ENCODE measurements at regions not wholly inside any gene's neighbourhood (a gene's known extent, or its start where the extent isn't known, plus 50 kb on each side); places are given as distances from the start of the nearest gene placed in this dataset.

DNA sequence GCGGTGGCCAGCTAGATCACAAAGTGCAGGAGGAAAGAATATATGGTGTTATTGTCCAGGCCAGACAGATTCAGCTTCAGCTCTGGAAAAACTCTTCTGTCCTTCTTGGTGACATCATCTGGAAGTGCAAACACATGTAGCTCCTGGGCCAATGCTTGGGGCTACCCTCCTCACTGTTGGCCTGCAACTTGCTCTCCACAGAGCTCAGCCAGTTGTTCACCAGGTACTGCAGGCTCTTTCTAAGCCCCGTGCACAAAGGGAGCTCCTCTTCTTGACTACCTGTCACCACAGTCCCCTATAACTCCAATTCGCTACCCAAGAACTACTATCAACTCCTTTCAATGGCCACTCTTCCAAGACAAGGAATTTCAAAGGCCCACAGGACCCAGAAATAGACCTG, 1175.9 kb upstream of the CDH9 start:
- FAIRE-seq = no peak

DNA sequence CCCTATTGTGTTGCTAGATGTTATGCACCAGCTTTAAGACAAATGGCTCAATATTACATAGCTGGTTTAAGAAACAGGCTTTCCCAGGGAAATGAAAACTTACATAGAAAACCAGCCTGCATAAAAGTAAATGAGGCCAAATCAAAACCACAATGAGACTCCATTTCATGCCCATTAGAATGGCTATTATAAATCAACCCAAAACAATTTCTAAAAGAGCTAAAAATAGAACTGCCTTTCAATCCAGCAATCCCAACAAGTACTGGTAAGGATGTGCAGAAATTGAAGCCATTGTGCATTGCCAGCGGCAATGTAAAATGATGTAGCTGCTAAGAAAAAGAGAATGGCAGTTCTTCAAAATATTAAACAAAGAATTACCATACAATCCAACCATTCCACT, 1170.0 kb upstream of the CDH9 start:
- no peak for FAIRE-seq

DNA sequence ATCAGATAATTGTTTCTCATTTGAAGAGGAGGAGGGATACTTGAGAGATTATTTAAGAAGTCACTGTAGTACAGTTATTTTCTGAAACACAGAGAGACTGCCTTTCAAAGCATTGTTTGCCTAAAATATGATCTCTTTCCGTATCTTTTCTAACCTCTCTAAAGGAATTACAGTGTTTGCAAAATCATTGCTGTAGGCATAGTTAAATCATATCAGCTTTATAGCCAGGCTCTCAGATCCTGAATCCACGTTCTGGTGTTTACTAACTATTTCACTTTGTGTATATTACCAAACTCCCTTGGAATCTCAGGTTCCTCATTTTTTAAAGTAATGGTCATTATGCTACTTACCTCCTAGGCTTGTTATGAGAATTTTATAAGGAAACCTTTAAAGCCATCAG, 1151.6 kb upstream of the CDH9 start:
- FAIRE-seq = no peak

DNA sequence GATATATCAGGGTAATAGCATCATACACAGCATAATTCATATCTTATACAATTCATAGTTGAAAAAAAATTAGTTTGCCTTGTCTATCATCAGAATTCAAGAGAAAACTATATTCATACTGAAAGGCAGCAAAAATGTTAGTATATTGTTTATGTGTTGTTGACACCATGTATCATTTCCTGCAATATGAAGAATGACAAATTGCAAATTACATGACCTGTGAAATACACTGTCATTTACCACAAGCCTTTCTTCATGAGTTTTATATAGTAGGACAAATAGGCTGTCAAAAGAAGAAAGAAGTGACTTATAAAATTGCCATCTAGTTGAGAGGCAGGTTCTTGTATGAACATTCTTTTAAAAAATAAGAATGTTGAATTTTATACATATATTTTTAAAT, 1136.3 kb upstream of the CDH9 start:
- FAIRE-seq = no peak

DNA sequence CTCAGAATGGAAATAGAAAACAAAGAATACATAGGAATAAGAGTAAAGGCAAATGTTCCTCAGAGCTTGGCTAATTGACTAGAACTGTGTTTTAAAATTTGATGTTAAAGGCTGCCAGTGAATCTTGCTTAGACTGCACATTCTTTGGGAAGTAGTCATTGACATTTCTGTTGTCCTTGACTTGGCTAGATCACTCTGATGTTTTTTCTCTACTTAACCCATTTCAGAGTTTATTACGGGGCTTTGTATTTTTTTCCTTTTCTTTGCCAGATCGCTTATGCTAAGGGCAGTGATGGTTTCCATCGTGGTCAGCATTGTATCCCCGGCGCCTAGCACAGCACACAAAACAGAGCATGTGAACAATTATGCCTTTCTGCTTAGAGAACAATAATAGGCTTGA, 1126.7 kb upstream of the CDH9 start:
- FAIRE-seq = no peak

DNA sequence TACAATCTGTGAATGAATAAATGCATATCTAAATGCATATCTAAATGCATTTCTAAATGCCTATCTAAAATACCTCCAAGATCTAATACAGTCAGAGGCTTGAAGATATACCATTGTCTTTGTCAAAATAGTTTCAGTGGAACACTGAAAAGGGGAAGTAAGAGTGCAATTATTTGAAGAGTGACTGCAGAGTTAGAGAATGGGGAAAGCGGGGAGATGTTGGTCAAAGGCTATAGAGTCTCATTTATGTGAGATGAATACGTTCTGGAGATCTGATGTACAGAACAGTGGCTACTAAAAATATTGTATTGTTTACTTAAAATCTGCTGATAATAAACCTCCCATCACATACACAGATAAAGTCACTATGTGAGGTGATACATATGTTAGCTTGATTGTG, 1126.2 kb upstream of the CDH9 start:
- FAIRE-seq = no peak

DNA sequence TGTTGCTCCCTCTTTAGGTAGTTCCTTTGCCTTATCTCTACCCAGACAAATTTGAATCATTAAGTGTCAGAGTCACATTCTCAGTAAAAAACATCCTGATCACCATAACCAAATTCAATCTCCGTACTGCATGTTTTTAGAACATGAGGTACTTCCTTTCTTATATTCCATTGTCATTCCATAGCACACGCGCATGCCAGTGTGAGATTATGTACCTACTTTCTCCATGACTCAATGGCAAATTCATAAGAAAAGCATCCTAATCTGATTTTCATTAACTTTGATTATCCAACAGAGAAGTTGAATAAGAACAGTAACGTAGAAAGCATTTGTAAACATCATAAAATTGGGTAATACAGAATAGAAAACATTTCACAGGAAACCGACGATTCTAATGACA, 1118.6 kb upstream of the CDH9 start:
- no peak for FAIRE-seq

DNA sequence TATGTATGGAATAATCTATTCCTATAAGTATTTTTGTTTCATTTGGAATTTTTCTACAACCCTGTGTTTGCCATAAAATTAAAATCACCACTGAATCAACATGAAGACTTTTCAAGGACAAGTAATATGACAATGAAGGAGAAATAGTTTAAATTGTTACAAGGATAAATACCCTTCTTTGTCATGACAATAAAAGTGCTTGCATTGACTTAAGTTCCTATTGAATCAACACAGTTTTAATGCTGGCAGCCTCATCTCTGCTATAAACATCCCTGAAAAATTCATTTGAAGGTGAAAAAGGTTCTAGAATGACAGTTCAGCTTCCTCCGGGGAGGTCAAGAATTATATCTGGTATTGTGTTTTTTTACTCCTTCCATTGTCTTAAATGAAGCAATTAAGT, 1105.1 kb upstream of the CDH9 start:
- FAIRE-seq = no peak

DNA sequence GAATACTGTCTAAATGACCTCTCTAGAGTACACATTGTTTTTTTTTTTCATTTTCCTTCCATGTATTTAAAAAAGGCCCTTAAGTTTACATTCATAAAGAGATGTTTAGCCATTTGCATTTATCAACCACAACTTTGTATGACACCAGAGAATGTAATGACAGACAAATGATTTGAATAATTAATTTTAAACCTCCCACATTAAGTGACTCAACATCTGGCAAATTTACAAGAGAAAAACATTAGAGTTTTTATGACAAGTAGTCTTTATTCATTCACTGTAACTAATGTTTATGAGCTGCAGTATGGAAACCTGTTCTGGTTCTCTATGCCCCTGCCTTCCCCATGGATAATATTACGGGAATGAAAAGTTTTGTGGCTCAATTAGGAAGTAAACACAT, 1093.8 kb upstream of the CDH9 start:
- no peak for FAIRE-seq

DNA sequence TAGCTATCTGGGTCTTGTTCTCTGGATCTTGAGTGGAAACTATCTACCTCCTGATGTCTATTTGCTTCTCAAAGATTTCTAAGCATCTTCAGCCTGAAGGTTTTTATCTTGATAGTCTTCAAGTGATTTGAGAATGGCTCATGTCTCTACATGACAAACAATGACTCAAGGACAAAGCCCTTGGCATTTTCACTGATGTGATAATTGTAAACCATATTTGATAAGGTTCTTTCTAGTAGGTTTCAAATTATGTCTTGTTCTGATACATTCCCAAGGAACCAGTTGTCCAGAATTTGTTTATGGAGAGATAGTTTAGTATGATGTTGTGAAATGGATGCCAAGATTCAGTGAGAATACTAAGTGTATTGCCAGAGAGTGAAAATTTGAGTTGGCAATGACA, 1079.3 kb upstream of the CDH9 start:
- FAIRE-seq = no peak

DNA sequence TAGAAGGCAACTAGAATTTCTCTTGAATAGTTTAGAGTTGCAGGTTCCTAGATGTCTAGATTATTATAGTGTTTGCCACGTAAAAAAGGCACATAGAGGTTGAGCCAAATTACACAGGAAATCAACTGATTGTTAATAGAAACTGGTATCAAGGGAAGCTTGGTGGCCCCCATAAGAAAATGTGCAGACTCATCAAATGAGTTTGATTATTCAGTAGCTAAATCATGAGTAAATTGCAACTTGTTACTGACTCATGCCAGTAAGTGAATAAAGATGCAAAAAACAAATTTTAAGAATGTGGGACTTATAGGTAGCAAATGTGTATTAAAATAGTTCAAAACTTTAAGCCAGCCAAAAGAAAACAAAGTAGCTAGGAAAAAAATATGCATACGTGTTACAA, 1078.9 kb upstream of the CDH9 start:
- no peak for FAIRE-seq

DNA sequence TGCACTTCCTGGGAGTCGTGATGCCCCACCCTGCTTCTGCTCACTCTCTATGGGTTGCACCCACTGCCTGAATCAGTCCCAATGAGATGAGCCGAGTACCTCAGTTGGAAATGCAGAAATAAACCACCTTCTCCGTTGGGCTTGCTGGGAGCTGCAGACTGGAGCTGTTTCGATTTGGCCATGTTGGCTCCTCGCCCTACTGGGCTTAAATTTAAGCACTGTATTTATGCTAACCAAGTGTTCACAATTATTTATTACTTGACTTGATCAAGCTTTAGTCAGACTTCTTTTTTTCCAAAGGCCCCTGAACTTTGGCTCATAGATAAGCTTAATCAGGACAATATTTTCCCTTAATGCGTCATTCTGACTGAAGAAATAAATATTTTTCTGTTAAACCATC, 1072.4 kb upstream of the CDH9 start:
- FAIRE-seq = no peak

DNA sequence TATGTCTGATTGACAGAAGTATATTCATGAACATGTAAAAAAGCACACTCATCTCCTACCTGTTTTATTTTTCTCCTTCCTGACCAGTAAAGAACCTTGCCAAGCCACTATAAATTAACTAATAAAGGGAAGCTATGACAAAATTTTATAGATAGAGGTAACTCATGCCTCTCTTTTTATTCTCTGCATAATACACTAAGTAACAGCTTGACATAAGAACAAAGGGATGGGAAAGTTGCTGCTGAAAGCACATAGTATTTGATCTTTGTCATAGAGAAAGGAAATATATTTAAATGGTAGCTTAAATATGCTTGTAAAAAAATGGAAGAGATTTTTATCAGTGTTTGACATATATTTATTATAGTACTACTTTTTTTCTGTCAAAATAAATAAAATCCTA, 1065.7 kb upstream of the CDH9 start:
- no peak for FAIRE-seq

DNA sequence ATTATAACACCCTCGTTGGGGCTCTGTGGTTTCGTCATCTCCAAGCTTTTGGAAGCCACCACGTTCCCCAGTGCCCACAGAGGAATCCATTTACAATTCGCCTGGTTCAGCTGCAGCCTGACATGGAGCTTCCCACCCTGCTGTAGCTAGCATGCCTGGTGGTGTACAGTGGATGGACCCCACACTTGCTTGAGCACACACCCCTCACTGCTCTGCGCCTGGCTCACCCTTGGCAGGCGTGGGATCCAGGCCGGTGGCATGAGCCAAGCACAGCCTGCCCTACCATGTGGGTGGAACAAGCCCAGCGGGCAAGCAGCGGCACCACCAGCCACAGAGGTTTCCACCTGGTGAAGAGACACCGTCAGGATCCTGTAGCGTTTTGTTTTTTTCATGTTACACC, 1045.7 kb upstream of the CDH9 start:
- no peak for FAIRE-seq

DNA sequence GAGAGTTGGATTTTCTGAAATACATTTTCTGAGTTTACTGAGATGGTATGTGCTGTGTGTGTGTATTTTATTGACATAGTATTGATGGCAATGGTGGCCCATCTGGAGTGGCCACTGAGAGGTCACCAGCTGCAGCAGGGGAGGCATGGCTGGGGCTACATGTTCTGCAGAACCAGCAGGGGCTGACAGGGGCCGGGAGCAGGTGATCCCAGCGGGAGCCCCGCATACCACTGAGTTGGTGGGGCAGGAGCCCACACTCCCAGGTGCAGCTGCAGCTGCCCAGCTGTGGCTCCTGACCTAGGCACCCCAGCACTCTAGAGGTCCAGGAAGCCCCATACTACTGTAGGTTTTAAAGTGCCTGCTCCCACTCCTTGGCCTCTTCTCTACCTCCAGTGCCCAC, 1044.2 kb upstream of the CDH9 start:
- FAIRE-seq = no peak

DNA sequence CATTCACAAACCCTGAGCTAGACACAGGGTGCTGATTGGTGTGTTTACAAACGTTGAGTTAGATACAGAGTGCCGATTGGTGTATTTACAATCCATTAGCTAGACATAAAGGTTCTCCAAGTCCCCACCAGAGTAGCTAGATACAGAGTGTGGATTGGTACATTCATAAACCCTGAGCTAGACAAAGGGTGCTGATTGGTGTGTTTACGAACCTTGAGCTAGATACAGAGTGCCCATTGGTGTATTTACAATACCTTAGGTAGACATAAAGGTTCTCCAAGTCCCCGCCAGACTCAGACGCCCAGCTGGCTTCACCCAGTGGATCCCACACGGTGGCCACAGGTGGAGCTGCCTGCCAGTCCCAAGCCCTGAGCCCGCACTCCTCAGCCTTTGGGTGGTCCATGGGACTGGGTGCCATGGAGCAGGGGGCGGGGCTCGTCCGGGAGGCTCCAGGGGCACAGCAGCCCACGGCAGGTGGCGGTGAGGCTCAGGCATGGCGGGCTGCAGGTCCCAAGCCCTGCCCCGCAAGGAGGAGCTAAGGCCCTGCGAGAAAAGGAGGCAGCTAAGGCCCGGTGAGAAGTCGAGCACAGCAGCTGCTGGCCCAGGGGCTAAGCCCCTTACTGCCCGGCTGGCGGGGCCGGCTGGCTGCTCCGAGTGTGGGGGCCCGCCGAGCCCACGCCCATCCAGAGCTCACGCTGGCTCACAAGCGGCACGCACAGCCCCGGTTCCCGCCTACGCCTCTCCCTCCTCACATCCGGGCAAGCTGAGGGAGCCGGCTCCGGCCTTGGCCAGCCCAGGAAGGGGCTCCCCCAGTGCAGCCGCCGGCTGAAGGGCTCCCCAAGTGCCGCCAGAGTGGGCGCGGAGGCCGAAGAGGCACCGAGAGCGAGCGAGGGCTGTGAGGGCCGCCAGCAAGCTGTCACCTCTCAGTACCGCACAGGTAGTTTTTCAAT, 1039.2 kb upstream of the CDH9 start:
- FAIRE-seq = no peak

DNA sequence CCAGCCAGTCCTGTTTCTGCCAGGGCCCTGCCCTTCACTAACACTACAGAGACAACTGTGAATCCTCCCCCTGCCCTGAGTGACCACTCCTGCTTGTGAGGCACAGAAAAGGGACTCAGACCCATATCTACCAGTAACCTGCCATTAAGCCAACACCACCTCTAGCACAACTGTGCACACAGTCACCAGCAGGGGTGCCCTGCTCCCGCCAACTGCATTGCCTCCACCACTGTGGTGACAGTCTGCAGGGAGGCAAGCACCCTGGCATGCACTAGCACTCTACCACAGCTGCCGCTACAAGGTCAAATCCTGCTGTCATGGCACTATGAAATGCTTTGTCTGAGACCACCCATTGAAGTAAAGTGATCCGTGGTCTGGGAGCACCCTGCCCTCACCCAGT, 1028.5 kb upstream of the CDH9 start:
- FAIRE-seq = no peak

DNA sequence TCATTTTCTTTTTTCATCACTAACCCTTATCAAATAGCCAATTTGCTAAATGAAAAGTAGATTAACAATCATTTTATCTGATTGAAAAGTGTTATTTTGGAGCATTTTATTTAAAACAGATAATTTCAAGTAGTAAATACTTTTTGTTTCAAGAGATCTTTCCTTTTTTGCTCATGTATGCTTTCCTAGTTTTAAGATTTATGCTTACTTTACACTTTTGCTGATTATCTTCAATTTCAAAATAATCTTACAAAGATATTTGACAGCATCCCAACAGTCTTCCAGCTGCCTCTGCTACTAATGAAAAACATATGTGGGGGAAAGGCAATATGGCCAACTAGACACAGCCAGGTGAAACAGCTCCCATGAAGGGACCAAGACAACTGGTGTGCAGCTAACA, 1027.3 kb upstream of the CDH9 start:
- no peak for FAIRE-seq

DNA sequence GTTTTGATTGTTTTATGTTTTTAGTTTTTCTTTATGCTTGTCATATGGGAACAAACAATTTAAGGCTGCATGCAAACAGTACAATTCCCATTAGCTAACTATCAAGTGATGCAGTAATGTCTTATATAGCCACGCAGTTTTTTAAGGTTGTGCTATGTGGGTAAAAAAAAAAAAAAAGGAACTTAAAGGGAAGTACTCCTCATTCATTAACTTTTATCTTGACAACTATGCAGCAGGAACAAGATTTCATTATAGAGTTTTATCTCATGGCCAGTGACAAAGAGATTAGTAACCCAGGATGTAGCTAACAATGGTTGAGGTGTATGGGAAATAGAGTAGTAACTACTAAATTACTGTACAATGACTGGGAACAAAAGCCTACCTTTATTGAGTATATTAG, 1008.2 kb upstream of the CDH9 start:
- FAIRE-seq = no peak

DNA sequence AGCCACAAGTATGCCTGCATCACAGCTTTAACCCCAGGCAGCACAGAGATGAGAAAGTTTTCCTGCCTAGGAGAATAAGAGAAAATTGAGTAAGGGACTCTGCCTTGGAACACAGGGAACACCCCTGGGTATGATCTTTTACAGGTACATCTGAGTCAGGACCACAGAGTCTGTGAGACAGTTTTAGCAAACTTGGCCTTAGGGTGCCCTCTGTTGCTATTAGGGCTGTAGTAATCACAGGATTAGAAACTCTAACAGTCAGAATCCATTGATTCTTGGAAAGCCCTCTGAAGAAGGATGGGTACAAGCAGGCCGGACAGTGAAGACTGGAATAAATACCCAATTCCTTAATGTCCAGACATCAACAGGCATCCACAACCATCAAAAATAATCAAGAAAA, 989.5 kb upstream of the CDH9 start:
- FAIRE-seq = no peak

DNA sequence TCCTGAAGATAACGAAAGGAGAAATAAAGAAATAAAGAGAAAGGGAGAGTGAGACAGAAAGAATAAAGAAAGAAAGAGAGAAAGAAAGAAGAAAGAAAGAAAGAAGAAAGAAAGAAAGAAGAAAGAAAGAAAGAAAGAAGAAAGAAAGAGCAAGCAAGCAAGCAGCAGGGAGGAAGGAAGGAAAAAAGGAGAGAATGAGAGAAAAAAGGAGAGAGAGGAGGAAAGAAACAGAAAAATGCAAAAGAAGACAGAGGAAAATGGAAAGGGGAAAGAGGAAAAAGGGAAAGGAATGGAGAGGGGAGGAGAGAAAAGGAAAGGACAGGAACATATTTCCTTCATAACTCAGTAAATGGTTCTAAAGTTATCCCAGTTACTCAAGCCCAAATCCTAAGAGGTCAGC, 978.8 kb upstream of the CDH9 start:
- FAIRE-seq = no peak

DNA sequence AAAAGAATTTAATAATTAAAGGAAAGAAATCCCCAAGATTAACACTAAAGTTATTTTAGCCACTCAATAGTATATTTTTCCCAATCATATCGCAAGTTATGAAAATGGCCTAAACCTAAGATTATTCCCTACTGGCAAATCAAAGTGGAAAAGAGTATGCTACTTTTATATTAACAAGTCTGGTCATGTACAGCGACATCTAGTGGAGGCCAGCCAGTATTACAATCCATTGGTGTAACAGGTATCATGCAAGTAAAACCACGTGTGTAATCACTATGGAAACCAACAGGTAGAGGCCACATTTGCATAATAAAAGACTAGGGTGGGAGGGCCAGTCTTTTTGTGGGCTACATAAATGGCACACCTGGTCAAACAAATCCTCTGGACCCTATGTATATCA, 976.4 kb upstream of the CDH9 start:
- no peak for FAIRE-seq

DNA sequence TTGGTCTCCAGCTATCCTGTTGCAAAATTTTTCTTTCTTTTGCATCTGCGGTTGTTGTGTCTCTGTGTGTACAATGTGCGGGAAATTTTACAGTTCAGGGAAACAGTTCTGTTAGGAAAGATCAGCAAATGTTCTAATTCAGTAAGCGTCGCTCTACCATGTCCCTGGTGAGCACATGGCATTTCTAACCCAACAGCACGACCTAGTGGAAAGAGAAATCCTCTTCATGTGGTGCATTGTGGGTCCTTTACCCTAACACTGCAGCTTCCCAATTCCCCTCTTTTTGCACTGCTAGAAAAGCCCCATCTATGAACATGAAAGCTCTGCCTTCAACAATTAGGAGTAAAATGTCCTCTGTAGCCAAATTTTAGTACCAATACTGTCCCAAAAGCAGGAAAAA, 974.2 kb upstream of the CDH9 start:
- no peak for FAIRE-seq

DNA sequence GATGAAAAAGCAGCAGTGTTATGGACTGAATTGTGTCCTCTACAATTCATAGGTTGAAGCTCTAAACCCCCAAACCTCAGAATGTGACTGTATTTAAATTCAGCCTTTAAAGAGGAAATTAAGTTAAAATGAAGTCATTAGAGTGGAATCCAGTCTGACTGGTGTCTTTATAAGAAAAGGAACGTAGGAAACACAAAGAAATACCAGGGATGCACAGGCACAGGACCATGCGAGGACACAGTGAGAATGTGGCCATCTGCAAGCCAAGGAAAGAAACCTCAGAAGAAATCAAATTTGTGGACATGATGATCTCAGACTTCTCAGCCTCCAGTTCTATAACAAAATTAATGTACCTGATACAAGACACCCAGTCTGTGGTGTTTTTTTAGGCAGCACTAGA, 971.2 kb upstream of the CDH9 start:
- FAIRE-seq = no peak

DNA sequence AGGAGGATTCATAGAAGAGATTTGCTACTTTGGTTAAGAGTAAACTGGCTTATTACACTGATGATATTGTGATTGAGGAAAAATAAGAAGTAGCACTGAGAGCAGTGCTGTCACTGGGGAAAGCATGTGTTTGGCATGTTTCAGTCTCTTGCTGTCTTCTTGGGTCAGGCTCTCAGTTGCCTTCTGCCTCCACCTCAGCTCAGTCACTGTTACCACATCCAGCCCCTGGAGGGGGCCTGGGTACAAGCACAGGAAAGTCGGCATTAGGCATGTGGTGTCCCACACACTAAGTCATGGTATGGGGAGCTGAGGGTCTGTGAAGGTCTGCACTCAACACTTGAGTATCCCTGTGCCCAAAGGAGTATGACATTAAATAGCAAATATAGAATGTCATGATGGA, 958.3 kb upstream of the CDH9 start:
- FAIRE-seq = no peak

Measured in G401.6 (cell line).